ENCODE measurements at regions not wholly inside any gene's neighbourhood (a gene's known extent, or its start where the extent isn't known, plus 50 kb on each side); places are given as distances from the start of the nearest gene placed in this dataset.
A peak's percentile ranks its signal among the peaks of the same experiment; 100 is the strongest.

GRCh38 chr9:86753836-86754235 lies 193.5 kb downstream of the GAS1 start:
- no peak for TF ChIP-seq EP300 (IDR thresholded peaks at IDR 0.05)
- no peak for TF ChIP-seq POLR2AphosphoS5 (IDR thresholded peaks at IDR 0.05)
- TF ChIP-seq POLR2A (IDR thresholded peaks at IDR 0.05) = no peak
- no peak for TF ChIP-seq CTCF (IDR thresholded peaks at IDR 0.05)
- Histone ChIP-seq H3K27ac (no peak overlapping the region), H3K4me3 (no peak overlapping the region), H3K27me3 (no peaks in the 10 kb centered on the region), H3K4me1 (no peaks in the 10 kb centered on the region), H3K9me3 (no peaks in the 10 kb centered on the region), H3K36me3 (no peaks in the 10 kb centered on the region)
- WGBS, 2 donors = 84 to 86% methylated on average over 3 of the region's 3 CpGs
- ATAC-seq (ENCODE audit: low FRiP score in 2 of 2) (no peak), DNase-seq (no peak)

- no peaks in the 10 kb centered on the region for H3K27me3 ChIP-seq
- H3K4me1 ChIP-seq = no peaks in the 10 kb centered on the region
- WGBS, 2 donors = 86 to 87% methylated on average over 2 of the region's 2 CpGs
- H3K36me3 ChIP-seq = no peaks in the 10 kb centered on the region
- no peak overlapping the region for H3K27ac ChIP-seq
- H3K9me3 ChIP-seq = no peaks in the 10 kb centered on the region
- ATAC-seq (ENCODE audit: low FRiP score in 2 of 2) (no peak), DNase-seq (no peak)
- no peak for TF ChIP-seq CTCF (IDR thresholded peaks at IDR 0.05)
- no peak for TF ChIP-seq EP300 (IDR thresholded peaks at IDR 0.05)
- TF ChIP-seq POLR2A (IDR thresholded peaks at IDR 0.05) = no peak
- TF ChIP-seq POLR2AphosphoS5 (IDR thresholded peaks at IDR 0.05) = no peak
- no peak overlapping the region for H3K4me3 ChIP-seq
Measured at GRCh38 chr9:86752733-86753132, 194.6 kb downstream of the GAS1 start.

DNA sequence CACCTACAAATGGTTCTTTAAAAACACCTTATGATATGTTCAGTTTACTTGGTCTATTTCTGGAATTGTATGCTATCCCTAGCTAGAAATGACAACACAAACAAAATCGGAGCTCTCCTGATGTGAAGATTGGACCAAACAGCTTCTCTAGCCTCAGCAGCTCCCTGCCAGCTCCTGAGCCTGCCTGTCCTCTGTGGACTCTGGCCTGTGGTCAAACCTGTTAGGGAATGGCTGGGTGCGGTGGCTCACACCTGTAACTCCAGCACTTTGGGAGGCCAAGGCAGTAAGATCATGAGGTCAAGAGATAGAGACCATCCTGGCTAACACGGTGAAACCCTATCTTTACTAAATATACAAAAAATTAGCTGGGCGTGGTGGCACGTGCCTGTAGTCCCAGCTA lies 195.3 kb downstream of the GAS1 start:
- WGBS, 2 donors = 89 to 91% methylated on average over 5 of the region's 5 CpGs
- DNase-seq = no peak
- Histone ChIP-seq H3K27me3 (no peaks in the 10 kb centered on the region), H3K9me3 (no peaks in the 10 kb centered on the region), H3K36me3 (no peaks in the 10 kb centered on the region), H3K4me1 (no peaks in the 10 kb centered on the region), H3K27ac (no peak overlapping the region), H3K4me3 (no peak overlapping the region)
- TF ChIP-seq EP300 (IDR thresholded peaks at IDR 0.05) (no peak), CTCF (IDR thresholded peaks at IDR 0.05) (no peak), POLR2AphosphoS5 (IDR thresholded peaks at IDR 0.05) (no peak)
- no peak for ATAC-seq (ENCODE audit: low FRiP score in 2 of 2)

DNA sequence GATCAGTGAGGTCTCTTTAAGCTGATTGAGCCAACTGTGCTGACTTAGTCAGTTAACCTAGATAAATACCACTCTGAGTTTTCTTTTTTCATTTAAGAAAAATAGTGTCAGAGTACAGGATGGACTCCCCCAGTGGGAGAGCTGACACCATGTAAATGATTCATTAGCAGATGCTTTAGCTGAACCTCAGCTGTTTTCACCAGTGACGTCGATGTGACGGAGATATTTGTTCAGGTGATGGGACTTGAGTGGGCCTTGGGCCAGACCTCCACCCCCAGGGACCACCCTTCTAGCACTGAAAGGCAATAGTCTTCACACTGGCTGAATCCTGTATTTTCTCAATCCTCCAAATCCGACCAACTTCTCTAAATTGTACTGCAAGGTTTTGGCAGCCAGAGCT lies 196.1 kb downstream of the GAS1 start:
- 90% methylated on average over 4 of the region's 4 CpGs for WGBS, 2 donors
- ATAC-seq (ENCODE audit: low FRiP score in 2 of 2) (peak in 1 of 2 donors; percentile 50), DNase-seq (no peak)
- no peak for TF ChIP-seq CTCF (IDR thresholded peaks at IDR 0.05)
- TF ChIP-seq POLR2AphosphoS5 (IDR thresholded peaks at IDR 0.05) = no peak
- TF ChIP-seq EP300 (IDR thresholded peaks at IDR 0.05) = no peak
- no peak for TF ChIP-seq POLR2A (IDR thresholded peaks at IDR 0.05)
- Histone ChIP-seq H3K27me3 (no peaks in the 10 kb centered on the region), H3K4me3 (no peak overlapping the region), H3K9me3 (no peaks in the 10 kb centered on the region), H3K36me3 (no peaks in the 10 kb centered on the region), H3K4me1 (no peaks in the 10 kb centered on the region), H3K27ac (no peak overlapping the region)

DNA sequence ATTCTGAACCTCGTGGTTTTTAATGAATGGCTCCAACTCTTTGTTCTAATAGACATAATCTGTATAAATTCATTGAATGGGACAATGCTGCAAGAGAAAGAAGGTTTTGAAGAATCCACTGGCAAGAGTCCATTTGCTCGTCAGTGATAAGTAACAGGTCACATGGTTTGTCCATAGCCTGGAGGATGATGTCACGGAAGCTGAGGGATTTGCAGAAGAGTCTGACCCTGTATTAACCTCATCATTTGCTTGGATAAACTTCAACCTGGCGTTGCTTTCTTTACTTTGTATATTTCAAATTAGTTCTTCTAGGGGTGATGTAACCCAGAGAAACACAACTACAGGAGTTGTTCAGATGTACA lies 197.4 kb downstream of the GAS1 start:
- H3K36me3 ChIP-seq = no peaks in the 10 kb centered on the region
- WGBS, 2 donors = 58 to 72% methylated on average over 4 of the region's 4 CpGs
- no peaks in the 10 kb centered on the region for H3K9me3 ChIP-seq
- ATAC-seq (ENCODE audit: low FRiP score in 2 of 2) (peak in 1 of 2 donors; percentile 70), DNase-seq (no peak)
- no peaks in the 10 kb centered on the region for H3K4me1 ChIP-seq
- H3K27me3 ChIP-seq = no peaks in the 10 kb centered on the region
- H3K27ac ChIP-seq = no peak overlapping the region
- TF ChIP-seq POLR2AphosphoS5 (IDR thresholded peaks at IDR 0.05) (no peak), CTCF (IDR thresholded peaks at IDR 0.05) (no peak), EP300 (IDR thresholded peaks at IDR 0.05) (no peak), POLR2A (IDR thresholded peaks at IDR 0.05) (no peak)
- H3K4me3 ChIP-seq = no peak overlapping the region
